ENCODE measurements at regions not wholly inside any gene's neighbourhood (a gene's known extent, or its start where the extent isn't known, plus 50 kb on each side); places are given as distances from the start of the nearest gene placed in this dataset.
"Not testable (repeated sequence)": the region's sequence is repeated elsewhere in the genome, so short reads cannot be mapped to it uniquely, and the experiment has no call there.

GRCh38 chr6:166800137-166800536 is 156.2 kb downstream of the RNASET2 start:
- Histone ChIP-seq H3K4me1 (no peaks in the 10 kb centered on the region), H3K36me3 (no peaks in the 10 kb centered on the region)
- 68 to 91% (median 85%) methylated on average over 5 to 9 of the region's 9 CpGs for WGBS, 4 donors

GRCh38 chr6:166798652-166799051 is 157.7 kb downstream of the RNASET2 start:
- H3K27me3 ChIP-seq = no peaks in the 10 kb centered on the region
- 71 to 84% (median 74%) methylated on average over 6 of the region's 6 CpGs for WGBS, 4 donors
- H3K27ac ChIP-seq = no peak overlapping the region
- DNase-seq (no peak), ATAC-seq (no peak)
- TF ChIP-seq POLR2A (IDR thresholded peaks at IDR 0.05) (no peak), CTCF (IDR thresholded peaks at IDR 0.05) (no peak)
- intact Hi-C loops (cut with DNase I) = no loop called here
- no peaks in the 10 kb centered on the region for H3K9me3 ChIP-seq
- no peaks in the 10 kb centered on the region for H3K36me3 ChIP-seq
- no peak overlapping the region for H3K4me3 ChIP-seq
- H3K4me1 ChIP-seq = no peaks in the 10 kb centered on the region

More at GRCh38 chr6:166800137-166800536, 156.2 kb downstream of the RNASET2 start:
- intact Hi-C loops (cut with DNase I) = no loop called here
- Histone ChIP-seq H3K9me3 (peaks cover 0 to 4% (median under 1%) of the 10 kb centered on the region in 12 donors), H3K27me3 (no peaks in the 10 kb centered on the region), H3K27ac (no peak overlapping the region), H3K4me3 (no peak overlapping the region)
- TF ChIP-seq POLR2A (IDR thresholded peaks at IDR 0.05) (no peak), CTCF (IDR thresholded peaks at IDR 0.05) (no peak)
- ATAC-seq (no peak), DNase-seq (no peak)

GRCh38 chr6:166796610-166797009 is 159.7 kb downstream of the RNASET2 start:
- Histone ChIP-seq H3K9me3 (no peaks in the 10 kb centered on the region), H3K27me3 (no peaks in the 10 kb centered on the region), H3K4me1 (no peaks in the 10 kb centered on the region), H3K4me3 (no peak overlapping the region), H3K27ac (no peak overlapping the region), H3K36me3 (no peaks in the 10 kb centered on the region)
- intact Hi-C loops (cut with DNase I) = no loop called here
- ATAC-seq = no peak
- WGBS, 4 donors = 85 to 93% (median 92%) methylated on average over 12 of the region's 12 CpGs
- DNase-seq = no peak
- TF ChIP-seq CTCF (IDR thresholded peaks at IDR 0.05) = no peak
- no peak for TF ChIP-seq POLR2A (IDR thresholded peaks at IDR 0.05)

- Histone ChIP-seq H3K36me3 (no peaks in the 10 kb centered on the region), H3K4me3 (no peak overlapping the region), H3K9me3 (no peaks in the 10 kb centered on the region), H3K27ac (no peak overlapping the region), H3K27me3 (no peaks in the 10 kb centered on the region), H3K4me1 (no peaks in the 10 kb centered on the region)
- no peak for DNase-seq
- TF ChIP-seq POLR2A (IDR thresholded peaks at IDR 0.05) = no peak
- TF ChIP-seq CTCF (IDR thresholded peaks at IDR 0.05) = no peak
- WGBS, 4 donors = 51 to 69% (median 63%) methylated on average over 3 of the region's 3 CpGs
- ATAC-seq = no peak
- intact Hi-C loops (cut with DNase I) = no loop called here
Measured at GRCh38 chr6:166795879-166796278, 160.5 kb downstream of the RNASET2 start.

- 84 to 94% (median 86%) methylated on average over 2 to 3 of the region's 3 CpGs for WGBS, 4 donors
- H3K9me3 ChIP-seq; H3K4me3 ChIP-seq; H3K4me1 ChIP-seq; H3K27me3 ChIP-seq; H3K27ac ChIP-seq; DNase-seq; H3K36me3 ChIP-seq; intact Hi-C loops (cut with DNase I); ATAC-seq: not testable (repeated sequence)
Measured at GRCh38 chr6:166790808-166791207, 163.8 kb upstream of the RPS6KA2 start.

- not testable (repeated sequence) for H3K27ac ChIP-seq, DNase-seq, H3K9me3 ChIP-seq, H3K4me1 ChIP-seq, H3K36me3 ChIP-seq, H3K4me3 ChIP-seq, H3K27me3 ChIP-seq, ATAC-seq
- intact Hi-C loops (cut with DNase I) = loop anchor here in 8 of 10 donors (5.0 to 10.0 kb wide), 6 partner anchors 73 to 353 kb away; partner anchors contain the start of gene RNASET2 (in 1 of the 8)
- WGBS, 4 donors = 91 to 94% (median 93%) methylated on average over 22 of the region's 22 CpGs
Measured at GRCh38 chr6:166788846-166789529, 161.9 kb upstream of the RPS6KA2 start.
